DOHH2 (cell line): ENCODE measurements at regions not wholly inside any gene's neighbourhood (a gene's known extent, or its start where the extent isn't known, plus 50 kb on each side); places are given as distances from the start of the nearest gene placed in this dataset.
"Not testable (repeated sequence)": the region's sequence is repeated elsewhere in the genome, so short reads cannot be mapped to it uniquely, and the experiment has no call there.

Source experiments
- CTCF ChIP-seq: fragments of 200-600 bp; sonication (generic); IDR thresholded peaks from one replicate; pipeline ENCODE4 v1.5.1; 2014; ENCODE audit warnings: antibody characterized with exemption, mild to moderate bottlenecking, low read depth, low read length; ENCODE audit not compliant: poor library complexity, severe bottlenecking
- EZH2phosphoT487 ChIP-seq: fragments of 200-600 bp; sonication (generic); IDR thresholded peaks from 2 replicates; pipeline ENCODE4 v1.6.1; 2017; ENCODE audit warnings: borderline replicate concordance, mild to moderate bottlenecking, antibody characterized with exemption, low read length, moderate library complexity, mixed read lengths

- not testable (repeated sequence) for TF ChIP-seq CTCF, EZH2phosphoT487
Observed at GRCh38 chr21:15218476-15218875, 153.7 kb upstream of the NRIP1 start.
